Skeletal muscle tissue (tissue), 3 donors: ENCODE measurements at regions not wholly inside any gene's neighbourhood (a gene's known extent, or its start where the extent isn't known, plus 50 kb on each side); places are given as distances from the start of the nearest gene placed in this dataset.
"Not testable (repeated sequence)": the region's sequence is repeated elsewhere in the genome, so short reads cannot be mapped to it uniquely, and the experiment has no call there.

Experiments used
- H3K27ac ChIP-seq: one replicate; pipeline ENCODE4 v1.7.0; 2013; ENCODE audit warnings: mild to moderate bottlenecking, low read depth, low read length, inconsistent platforms
- H3K27me3 ChIP-seq, 3 donors: one replicate each; pipeline ENCODE4 v1.7.0; 2013; ENCODE audit warnings: low read length in 3 of 3; ENCODE audit not compliant: control insufficient read depth in 3 of 3, insufficient read depth in 3 of 3
- H3K36me3 ChIP-seq, 3 donors: one replicate each; pipeline ENCODE4 v1.7.0; 2013; ENCODE audit warnings: low read length in 3 of 3; ENCODE audit not compliant: control insufficient read depth in 3 of 3, insufficient read depth in 3 of 3
- H3K4me1 ChIP-seq, 3 donors: one replicate each; pipeline ENCODE4 v1.7.0; 2013; ENCODE audit warnings: low read length in 3 of 3, mild to moderate bottlenecking in 3 of 3; ENCODE audit not compliant: control insufficient read depth in 3 of 3, insufficient read depth in 3 of 3
- H3K4me3 ChIP-seq, 3 donors: one replicate each; pipeline ENCODE4 v1.7.0; 2013; ENCODE audit warnings: low read length in 3 of 3
- H3K9ac ChIP-seq, 3 donors: one replicate each; pipeline ENCODE4 v1.7.0; 2013; ENCODE audit warnings: low read length in 3 of 3, mild to moderate bottlenecking in 3 of 3, moderate library complexity in 2 of 3, low read depth in 1 of 3
- H3K9me3 ChIP-seq, 3 donors: one replicate each; pipeline ENCODE4 v1.7.0; 2013; ENCODE audit warnings: low read length in 3 of 3; ENCODE audit not compliant: control insufficient read depth in 3 of 3
- donor health status: Osteomylitis.

- Histone ChIP-seq H3K36me3 (no peaks in the 10 kb centered on the region), H3K4me3 (no peak overlapping the region), H3K27ac (no peak overlapping the region), H3K27me3 (no peaks in the 10 kb centered on the region), H3K9me3 (no peaks in the 10 kb centered on the region), H3K9ac (no peak overlapping the region), H3K4me1 (peaks cover 0 to 3% (median 0%) of the 10 kb centered on the region in 3 donors)
Observed at GRCh38 chrX:3550871-3551270, 162.6 kb downstream of the PRKX start.

GRCh38 chrX:3550160-3550751 lies 163.2 kb downstream of the PRKX start:
- Histone ChIP-seq H3K27ac (no peak overlapping the region), H3K27me3 (no peaks in the 10 kb centered on the region), H3K36me3 (no peaks in the 10 kb centered on the region), H3K9me3 (no peaks in the 10 kb centered on the region), H3K4me1 (peaks cover 0 to 3% (median 0%) of the 10 kb centered on the region in 3 donors), H3K9ac (no peak overlapping the region), H3K4me3 (no peak overlapping the region)

- Histone ChIP-seq H3K9me3 (no peaks in the 10 kb centered on the region), H3K27me3 (no peaks in the 10 kb centered on the region), H3K36me3 (no peaks in the 10 kb centered on the region), H3K9ac (no peak overlapping the region), H3K4me1 (peaks cover 0 to 3% (median 0%) of the 10 kb centered on the region in 3 donors), H3K27ac (no peak overlapping the region), H3K4me3 (peak overlapping the region in 2 of 3 donors; percentile 22 to 38)
Observed at GRCh38 chrX:3549411-3549911, 164.0 kb downstream of the PRKX start.

- H3K27me3 ChIP-seq, result no peaks in the 10 kb centered on the region
- H3K4me1 ChIP-seq, result peaks cover 0 to 3% (median 0%) of the 10 kb centered on the region in 3 donors
- H3K36me3 ChIP-seq, result no peaks in the 10 kb centered on the region
- H3K9me3 ChIP-seq, result no peaks in the 10 kb centered on the region
- H3K27ac ChIP-seq, result no peak overlapping the region
- peak overlapping the region in 2 of 3 donors; percentile 22 to 38 for H3K4me3 ChIP-seq
- no peak overlapping the region for H3K9ac ChIP-seq
Observed at GRCh38 chrX:3548765-3549391, 164.6 kb downstream of the PRKX start.

- Histone ChIP-seq H3K36me3 (no peaks in the 10 kb centered on the region), H3K9me3 (no peaks in the 10 kb centered on the region), H3K4me3 (no peak overlapping the region), H3K4me1 (peaks cover 0 to 3% (median 0%) of the 10 kb centered on the region in 3 donors), H3K27ac (no peak overlapping the region), H3K9ac (no peak overlapping the region), H3K27me3 (no peaks in the 10 kb centered on the region)
Observed at GRCh38 chrX:3545901-3546300, 167.5 kb downstream of the PRKX start.

- H3K27ac ChIP-seq, result no peak overlapping the region
- no peaks in the 10 kb centered on the region for H3K4me1 ChIP-seq
- H3K9ac ChIP-seq, result no peak overlapping the region
- H3K4me3 ChIP-seq, result no peak overlapping the region
- no peaks in the 10 kb centered on the region for H3K27me3 ChIP-seq
- no peaks in the 10 kb centered on the region for H3K36me3 ChIP-seq
- H3K9me3 ChIP-seq, result no peaks in the 10 kb centered on the region
Observed at GRCh38 chrX:3541336-3541735, 172.1 kb downstream of the PRKX start.

- Histone ChIP-seq H3K9ac (no peak overlapping the region), H3K4me1 (no peaks in the 10 kb centered on the region), H3K27ac (no peak overlapping the region), H3K9me3 (peaks cover 0 to 3% (median 0%) of the 10 kb centered on the region in 3 donors), H3K27me3 (no peaks in the 10 kb centered on the region), H3K36me3 (no peaks in the 10 kb centered on the region), H3K4me3 (no peak overlapping the region)
Observed at GRCh38 chrX:3540105-3540504, 173.3 kb downstream of the PRKX start.

- no peaks in the 10 kb centered on the region for H3K36me3 ChIP-seq
- peaks cover 0 to 6% (median 0%) of the 10 kb centered on the region in 3 donors for H3K9me3 ChIP-seq
- H3K4me3 ChIP-seq, result no peak overlapping the region
- no peak overlapping the region for H3K27ac ChIP-seq
- H3K9ac ChIP-seq, result no peak overlapping the region
- H3K27me3 ChIP-seq, result no peaks in the 10 kb centered on the region
- no peaks in the 10 kb centered on the region for H3K4me1 ChIP-seq
Observed at GRCh38 chrX:3532581-3533085, 180.8 kb downstream of the PRKX start.

GRCh38 chrX:3531435-3531834 lies 182.0 kb downstream of the PRKX start:
- H3K4me1 ChIP-seq, H3K36me3 ChIP-seq, H3K27me3 ChIP-seq, H3K9ac ChIP-seq, H3K4me3 ChIP-seq, H3K27ac ChIP-seq, H3K9me3 ChIP-seq: not testable (repeated sequence)

GRCh38 chrX:3529466-3530010 lies 183.1 kb upstream of the MXRA5 start:
- H3K4me3 ChIP-seq, result no peak overlapping the region
- no peak overlapping the region for H3K27ac ChIP-seq
- no peaks in the 10 kb centered on the region for H3K4me1 ChIP-seq
- no peak overlapping the region for H3K9ac ChIP-seq
- no peaks in the 10 kb centered on the region for H3K36me3 ChIP-seq
- no peaks in the 10 kb centered on the region for H3K9me3 ChIP-seq
- H3K27me3 ChIP-seq, result no peaks in the 10 kb centered on the region
